ENCODE measurements at regions not wholly inside any gene's neighbourhood (a gene's known extent, or its start where the extent isn't known, plus 50 kb on each side); places are given as distances from the start of the nearest gene placed in this dataset.

DNA sequence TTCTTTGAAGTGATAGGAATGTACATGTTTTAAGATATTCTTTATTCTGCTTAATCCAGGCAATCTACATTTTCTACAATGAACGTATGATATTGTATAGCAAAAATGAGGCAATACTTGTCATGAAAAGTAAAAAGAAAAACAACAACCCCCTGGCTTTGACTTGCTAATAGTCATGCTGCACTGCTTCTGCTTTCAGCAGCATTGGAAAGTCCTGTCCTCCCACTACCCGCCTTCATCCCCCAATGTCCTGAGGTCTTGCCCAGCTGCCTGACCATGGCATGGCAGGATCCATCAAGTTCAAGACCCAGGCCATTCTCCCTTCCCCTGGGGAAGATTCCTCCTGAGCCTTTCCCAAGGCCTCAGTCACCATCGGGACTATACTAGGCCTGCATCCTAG is 156.5 kb downstream of the SH3BGRL2 start:
- intact Hi-C loops (cut with micrococcal nuclease) = no loop called here
- Histone ChIP-seq H4K20me1 (ENCODE audit: insufficient read depth, low read length) (no peaks in the 10 kb centered on the region), H2AFZ (ENCODE audit: insufficient read depth, low read depth, low read length, poor library complexity, severe bottlenecking) (no peak overlapping the region), H3K9ac (ENCODE audit: insufficient read depth, low read length, poor library complexity, severe bottlenecking) (no peak overlapping the region), H3K4me2 (replicated peaks; ENCODE audit: extremely low read depth, low read length, poor library complexity, severe bottlenecking) (no peak overlapping the region), H3K79me2 (ENCODE audit: insufficient read depth, low read length) (no peaks in the 10 kb centered on the region), H3K36me3 (replicated peaks in 1 of 2; ENCODE audit: control insufficient read depth in 1 of 2, insufficient read depth in 2 of 2, low read length in 2 of 2) (no peaks in the 10 kb centered on the region), H3K27me3 (ENCODE audit: control insufficient read depth in 2 of 2, insufficient read depth in 2 of 2, low read length in 2 of 2) (no peaks in the 10 kb centered on the region), H3K4me3 (replicated peaks in 1 of 3; ENCODE audit: low read depth in 2 of 3, low read length in 3 of 3) (no peak overlapping the region), H3K9me3 (replicated peaks in 1 of 2; ENCODE audit: control insufficient read depth in 1 of 2, insufficient read depth in 1 of 2, low read length in 2 of 2) (no peaks in the 10 kb centered on the region), H3K27ac (ENCODE audit: low read depth in 1 of 2, low read length in 2 of 2) (no peak overlapping the region), H3K4me1 (ENCODE audit: control insufficient read depth in 1 of 2, insufficient read depth in 2 of 2, low read length in 2 of 2) (no peaks in the 10 kb centered on the region)
- Mint-ChIP-seq H3K9me3 (peaks cover 0 to 4% (median 2%) of the 10 kb centered on the region in 7 donors), H3K4me1 (peaks cover 1% of the 10 kb centered on the region), H3K27me3 (ENCODE audit: low read depth in 3 of 3) (peaks cover 2 to 3% (median 2%) of the 10 kb centered on the region in 3 donors), H3K36me3 (no peaks in the 10 kb centered on the region), H3K4me3 (no peak overlapping the region), H3K27ac (no peak overlapping the region)
- WGBS (ENCODE audit: insufficient coverage) = 100% methylated on average over 1 of the region's 3 CpGs
- DNase-seq = no peak
- TF ChIP-seq, protein P1, sequence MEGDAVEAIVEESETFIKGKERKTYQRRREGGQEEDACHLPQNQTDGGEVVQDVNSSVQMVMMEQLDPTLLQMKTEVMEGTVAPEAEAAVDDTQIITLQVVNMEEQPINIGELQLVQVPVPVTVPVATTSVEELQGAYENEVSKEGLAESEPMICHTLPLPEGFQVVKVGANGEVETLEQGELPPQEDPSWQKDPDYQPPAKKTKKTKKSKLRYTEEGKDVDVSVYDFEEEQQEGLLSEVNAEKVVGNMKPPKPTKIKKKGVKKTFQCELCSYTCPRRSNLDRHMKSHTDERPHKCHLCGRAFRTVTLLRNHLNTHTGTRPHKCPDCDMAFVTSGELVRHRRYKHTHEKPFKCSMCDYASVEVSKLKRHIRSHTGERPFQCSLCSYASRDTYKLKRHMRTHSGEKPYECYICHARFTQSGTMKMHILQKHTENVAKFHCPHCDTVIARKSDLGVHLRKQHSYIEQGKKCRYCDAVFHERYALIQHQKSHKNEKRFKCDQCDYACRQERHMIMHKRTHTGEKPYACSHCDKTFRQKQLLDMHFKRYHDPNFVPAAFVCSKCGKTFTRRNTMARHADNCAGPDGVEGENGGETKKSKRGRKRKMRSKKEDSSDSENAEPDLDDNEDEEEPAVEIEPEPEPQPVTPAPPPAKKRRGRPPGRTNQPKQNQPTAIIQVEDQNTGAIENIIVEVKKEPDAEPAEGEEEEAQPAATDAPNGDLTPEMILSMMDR (IDR thresholded peaks at IDR 0.05) = no peak

DNA sequence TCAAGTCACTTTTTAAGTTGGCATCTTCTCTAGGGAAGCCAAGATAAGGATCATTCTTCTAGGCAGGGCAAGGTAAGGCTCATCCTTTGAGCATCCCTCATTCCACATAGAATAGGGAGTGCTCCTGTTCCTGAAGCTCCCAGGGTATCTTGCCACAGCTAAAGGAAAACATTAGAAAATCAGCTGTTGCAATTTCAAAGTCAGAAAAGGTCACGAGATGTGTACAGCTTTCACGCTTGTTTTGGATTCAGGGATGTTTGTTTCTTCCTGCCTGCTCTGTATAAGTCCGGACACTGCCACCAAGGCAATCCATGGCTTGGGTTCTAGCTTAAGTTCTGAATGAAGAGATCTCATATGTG is 153.2 kb downstream of the SH3BGRL2 start:
- no peak overlapping the region for H3K4me3 Mint-ChIP-seq
- intact Hi-C loops (cut with micrococcal nuclease) = no loop called here
- Histone ChIP-seq H3K4me3 (replicated peaks in 1 of 3; ENCODE audit: low read depth in 2 of 3, low read length in 3 of 3) (no peak overlapping the region), H3K27me3 (ENCODE audit: control insufficient read depth in 2 of 2, insufficient read depth in 2 of 2, low read length in 2 of 2) (no peaks in the 10 kb centered on the region), H3K79me2 (ENCODE audit: insufficient read depth, low read length) (no peaks in the 10 kb centered on the region), H4K20me1 (ENCODE audit: insufficient read depth, low read length) (no peaks in the 10 kb centered on the region), H3K27ac (ENCODE audit: low read depth in 1 of 2, low read length in 2 of 2) (no peak overlapping the region), H3K4me1 (ENCODE audit: control insufficient read depth in 1 of 2, insufficient read depth in 2 of 2, low read length in 2 of 2) (no peaks in the 10 kb centered on the region), H3K9me3 (replicated peaks in 1 of 2; ENCODE audit: control insufficient read depth in 1 of 2, insufficient read depth in 1 of 2, low read length in 2 of 2) (no peaks in the 10 kb centered on the region), H3K36me3 (replicated peaks in 1 of 2; ENCODE audit: control insufficient read depth in 1 of 2, insufficient read depth in 2 of 2, low read length in 2 of 2) (no peaks in the 10 kb centered on the region), H2AFZ (ENCODE audit: insufficient read depth, low read depth, low read length, poor library complexity, severe bottlenecking) (no peak overlapping the region), H3K4me2 (replicated peaks; ENCODE audit: extremely low read depth, low read length, poor library complexity, severe bottlenecking) (no peak overlapping the region), H3K9ac (ENCODE audit: insufficient read depth, low read length, poor library complexity, severe bottlenecking) (no peak overlapping the region)
- no peak for DNase-seq
- no peak overlapping the region for H3K27ac Mint-ChIP-seq
- TF ChIP-seq, protein P1 (IDR thresholded peaks at IDR 0.05) = no peak
- H3K9me3 Mint-ChIP-seq = no peaks in the 10 kb centered on the region
- no peaks in the 10 kb centered on the region for H3K36me3 Mint-ChIP-seq
- WGBS (ENCODE audit: insufficient coverage) = 100% methylated on average over 1 of the region's 3 CpGs
- H3K27me3 Mint-ChIP-seq (ENCODE audit: low read depth in 3 of 3) = peaks cover 2 to 4% (median 3%) of the 10 kb centered on the region in 3 donors
- H3K4me1 Mint-ChIP-seq = no peaks in the 10 kb centered on the region

All from CD14-positive monocyte (primary cell).